Prostate gland (tissue), 2 donors: ENCODE measurements at regions not wholly inside any gene's neighbourhood (a gene's known extent, or its start where the extent isn't known, plus 50 kb on each side); places are given as distances from the start of the nearest gene placed in this dataset.

Source experiments
- POLR2A ChIP-seq: fragments of 450-650 bp; IDR thresholded peaks from one replicate; pipeline ENCODE4 v1.6.1; 2016; ENCODE audit warnings: antibody characterized with exemption, mild to moderate bottlenecking
- POLR2AphosphoS5 ChIP-seq: sonication (generic); formaldehyde crosslinking; IDR thresholded peaks from one replicate; pipeline ENCODE4 v1.6.1; 2017; ENCODE audit warnings: antibody characterized with exemption
- TF ChIP-seq, protein P1 (sequence below), 4 experiments: fragments of 200-600 bp in 2 of 4; fragments of 450-650 bp in 2 of 4; sonication (generic) in 2 of 4; IDR thresholded peaks; 1 replicate in 3 of 4; 2 replicates in 1 of 4; pipeline ENCODE4 v1.5.1; 2016 to 2019; ENCODE audit warnings: antibody characterized with exemption in 4 of 4, mild to moderate bottlenecking in 2 of 4, moderate library complexity in 2 of 4

DNA sequence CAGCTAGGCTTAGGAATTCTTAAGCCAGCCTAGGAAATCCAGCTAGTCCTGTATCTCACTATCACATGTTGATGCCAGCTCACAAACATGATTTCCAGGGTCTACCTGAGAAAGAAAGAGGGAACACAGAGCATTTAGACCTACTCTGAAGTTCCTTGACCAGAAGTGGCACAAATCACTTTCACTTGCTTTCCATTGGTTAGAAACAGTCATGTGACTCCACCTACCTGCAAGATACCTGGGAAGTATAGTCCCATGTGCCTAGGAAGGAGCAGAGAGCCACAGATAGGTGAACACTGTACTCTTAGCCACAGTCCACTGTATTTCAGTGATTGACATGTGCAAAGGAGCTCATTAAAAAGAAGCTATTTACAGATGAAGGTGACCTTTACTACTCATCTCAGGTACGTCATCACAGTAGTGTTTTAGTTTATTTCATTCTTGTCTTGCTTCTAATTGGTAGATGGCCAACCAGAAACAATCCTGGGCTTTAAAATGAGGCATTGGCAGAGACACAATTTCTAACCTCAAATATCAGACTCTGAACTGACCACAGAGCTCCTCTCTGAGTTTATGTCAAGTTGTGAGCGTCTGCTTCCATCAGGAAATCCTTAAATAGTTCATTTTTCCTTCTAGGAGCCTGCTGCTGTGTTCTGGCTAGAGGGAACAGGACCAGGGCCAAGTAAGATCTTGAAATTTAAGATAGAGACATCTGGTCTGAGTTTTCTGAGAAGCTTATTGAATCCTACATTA is 340.7 kb downstream of the TLE4 start:
- TF ChIP-seq, protein P1, sequence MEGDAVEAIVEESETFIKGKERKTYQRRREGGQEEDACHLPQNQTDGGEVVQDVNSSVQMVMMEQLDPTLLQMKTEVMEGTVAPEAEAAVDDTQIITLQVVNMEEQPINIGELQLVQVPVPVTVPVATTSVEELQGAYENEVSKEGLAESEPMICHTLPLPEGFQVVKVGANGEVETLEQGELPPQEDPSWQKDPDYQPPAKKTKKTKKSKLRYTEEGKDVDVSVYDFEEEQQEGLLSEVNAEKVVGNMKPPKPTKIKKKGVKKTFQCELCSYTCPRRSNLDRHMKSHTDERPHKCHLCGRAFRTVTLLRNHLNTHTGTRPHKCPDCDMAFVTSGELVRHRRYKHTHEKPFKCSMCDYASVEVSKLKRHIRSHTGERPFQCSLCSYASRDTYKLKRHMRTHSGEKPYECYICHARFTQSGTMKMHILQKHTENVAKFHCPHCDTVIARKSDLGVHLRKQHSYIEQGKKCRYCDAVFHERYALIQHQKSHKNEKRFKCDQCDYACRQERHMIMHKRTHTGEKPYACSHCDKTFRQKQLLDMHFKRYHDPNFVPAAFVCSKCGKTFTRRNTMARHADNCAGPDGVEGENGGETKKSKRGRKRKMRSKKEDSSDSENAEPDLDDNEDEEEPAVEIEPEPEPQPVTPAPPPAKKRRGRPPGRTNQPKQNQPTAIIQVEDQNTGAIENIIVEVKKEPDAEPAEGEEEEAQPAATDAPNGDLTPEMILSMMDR (IDR thresholded peaks at IDR 0.05), result no peak
- TF ChIP-seq POLR2A, result no peak
- no peak for TF ChIP-seq POLR2AphosphoS5
